GM19438 (cell line): ENCODE measurements at regions not wholly inside any gene's neighbourhood (a gene's known extent, or its start where the extent isn't known, plus 50 kb on each side); places are given as distances from the start of the nearest gene placed in this dataset.
"Not testable (repeated sequence)": the region's sequence is repeated elsewhere in the genome, so short reads cannot be mapped to it uniquely, and the experiment has no call there.

ENCODE experiments used
- ATAC-seq: cut with Tn5 transposase; IDR thresholded peaks from one replicate; pipeline ENCODE4 v1.9.1; 2021; ENCODE audit warnings: low read depth; ENCODE audit not compliant: unreplicated experiment

- no peak for ATAC-seq
These were observed 154.6 kb upstream of the ZNF267 start for GRCh38 chr16:31718998-31719397.

GRCh38 chr16:31727553-31727952 lies 146.1 kb upstream of the ZNF267 start:
- ATAC-seq, result no peak

DNA sequence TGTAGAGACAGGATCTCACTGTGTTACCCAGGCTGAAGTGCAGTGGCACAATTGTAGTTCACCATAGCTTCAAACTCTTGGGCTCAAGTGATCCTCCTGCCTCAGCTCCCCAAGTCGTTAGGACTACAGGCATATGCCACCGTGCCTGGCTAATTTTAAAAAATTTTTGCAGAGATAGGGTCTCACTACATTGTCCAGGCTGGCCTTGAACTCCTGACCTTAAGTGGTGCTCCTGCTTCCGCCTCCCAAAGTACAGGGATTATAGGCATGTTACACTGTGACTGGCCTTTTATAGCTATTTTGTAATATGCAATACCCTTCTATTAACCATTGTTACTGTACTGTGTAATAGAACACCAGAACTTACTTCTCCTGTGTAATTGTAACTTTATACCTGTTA lies 139.3 kb upstream of the ZNF267 start:
- ATAC-seq, result no peak

GRCh38 chr16:31745098-31745497 lies 128.5 kb upstream of the ZNF267 start:
- not testable (repeated sequence) for ATAC-seq

GRCh38 chr16:31745900-31746299 lies 127.7 kb upstream of the ZNF267 start:
- no peak for ATAC-seq

DNA sequence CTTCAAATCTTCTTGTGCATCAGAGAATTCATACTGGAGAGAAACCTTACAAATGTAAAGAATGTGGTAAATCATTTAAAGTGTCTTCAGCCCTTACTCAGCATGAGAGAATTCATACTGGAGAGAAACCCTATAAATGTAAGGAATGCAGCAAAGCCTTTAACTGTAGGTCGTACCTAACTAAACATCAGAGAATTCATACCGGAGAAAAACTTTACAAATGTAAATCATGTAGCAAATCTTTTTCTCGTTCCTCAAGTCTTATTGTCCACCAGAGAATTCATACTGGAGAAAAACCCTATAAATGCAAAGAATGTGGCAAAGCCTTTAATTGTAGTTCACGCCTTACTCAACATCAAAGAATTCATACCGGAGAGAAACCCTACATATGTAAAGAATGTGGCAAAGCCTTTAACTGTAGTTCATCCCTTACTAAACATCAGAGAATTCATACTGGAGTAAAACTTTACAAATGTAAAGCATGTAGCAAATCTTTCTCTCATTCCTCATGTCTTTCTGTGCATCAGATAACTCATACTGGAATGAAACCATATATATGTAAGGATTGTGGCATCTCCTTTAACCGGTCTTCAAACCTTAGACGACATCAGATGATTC lies 118.5 kb upstream of the ZNF267 start:
- ATAC-seq, result no peak

DNA sequence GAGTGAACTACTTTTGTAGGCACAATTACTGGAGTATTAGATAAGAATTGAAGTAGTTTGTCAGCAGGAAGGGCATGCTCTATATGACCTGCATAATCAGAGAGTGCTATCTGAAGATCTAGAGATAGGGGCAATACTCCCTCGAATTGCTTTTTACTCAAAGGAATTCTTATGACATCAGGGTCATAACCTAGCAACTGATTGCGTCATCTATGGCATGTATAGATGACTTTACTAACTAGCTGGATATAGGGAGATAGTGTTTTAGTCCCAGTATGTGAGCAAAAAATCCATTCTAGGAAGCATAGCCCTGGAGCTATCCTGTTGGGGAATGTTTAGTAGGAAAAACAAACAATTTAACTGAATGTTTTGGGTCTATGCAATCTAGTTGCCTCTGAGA lies 109.5 kb upstream of the ZNF267 start:
- ATAC-seq, result no peak

DNA sequence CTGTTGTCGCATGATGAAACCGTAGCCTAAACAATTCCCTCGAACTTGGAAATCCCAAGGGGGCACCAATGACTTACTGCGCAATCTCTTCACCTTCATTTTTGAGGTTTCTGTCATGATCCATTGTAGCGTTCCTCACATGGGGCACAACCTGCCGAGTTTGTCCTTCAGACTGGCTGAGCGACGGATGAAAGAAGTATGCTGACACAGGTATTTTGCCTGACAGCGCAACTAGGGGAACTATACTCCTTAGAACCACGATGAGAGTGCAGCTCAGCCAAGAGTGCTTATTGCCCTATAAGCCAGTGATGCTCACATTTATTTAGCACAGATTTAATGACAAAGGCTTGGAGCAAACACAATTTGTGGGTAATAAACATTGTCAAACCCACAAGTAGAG lies 106.3 kb upstream of the ZNF267 start:
- no peak for ATAC-seq

- ATAC-seq, result no peak
These were observed 93.3 kb upstream of the ZNF267 start for GRCh38 chr16:31780342-31780741.

DNA sequence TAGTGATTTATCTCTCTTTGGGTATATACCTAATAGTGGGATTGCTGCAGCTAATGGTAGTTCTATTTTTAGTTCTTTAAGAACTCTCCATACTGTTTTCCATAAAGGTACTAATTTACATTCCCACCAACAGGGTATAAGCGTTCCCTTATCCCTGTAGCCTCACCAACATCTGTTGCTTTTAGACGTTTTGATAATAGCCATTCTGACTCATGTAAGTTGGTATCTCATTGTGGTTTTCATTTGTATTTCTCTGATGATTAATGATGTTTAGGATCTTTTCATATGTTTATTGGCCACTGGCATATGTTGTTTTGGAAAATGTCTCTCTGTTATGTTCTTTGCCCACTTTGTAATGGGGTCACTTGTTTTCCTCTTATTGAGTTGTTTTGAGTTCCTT lies 88.5 kb upstream of the ZNF267 start:
- no peak for ATAC-seq

- no peak for ATAC-seq
These were observed 66.5 kb upstream of the ZNF267 start for GRCh38 chr16:31807086-31807485.

DNA sequence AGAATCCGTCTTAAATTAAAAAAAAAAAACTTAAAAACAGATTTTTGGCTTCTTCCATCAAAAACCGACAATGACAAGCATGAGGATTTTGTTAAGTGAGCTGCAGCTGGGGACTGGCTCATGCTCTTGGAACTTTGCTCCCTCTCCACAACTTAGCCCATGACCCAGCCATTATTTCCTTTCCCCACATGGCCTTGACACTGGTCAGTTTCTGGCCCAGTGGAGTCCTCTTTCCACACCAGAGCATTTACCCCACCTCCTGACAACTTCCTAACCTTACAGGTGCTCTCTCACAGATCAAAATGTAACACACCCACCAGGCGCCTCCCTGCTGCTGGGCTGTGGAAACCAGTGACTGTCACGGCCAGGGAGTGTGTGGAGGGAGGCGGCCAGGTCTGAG lies 62.7 kb upstream of the ZNF267 start:
- ATAC-seq, result no peak

DNA sequence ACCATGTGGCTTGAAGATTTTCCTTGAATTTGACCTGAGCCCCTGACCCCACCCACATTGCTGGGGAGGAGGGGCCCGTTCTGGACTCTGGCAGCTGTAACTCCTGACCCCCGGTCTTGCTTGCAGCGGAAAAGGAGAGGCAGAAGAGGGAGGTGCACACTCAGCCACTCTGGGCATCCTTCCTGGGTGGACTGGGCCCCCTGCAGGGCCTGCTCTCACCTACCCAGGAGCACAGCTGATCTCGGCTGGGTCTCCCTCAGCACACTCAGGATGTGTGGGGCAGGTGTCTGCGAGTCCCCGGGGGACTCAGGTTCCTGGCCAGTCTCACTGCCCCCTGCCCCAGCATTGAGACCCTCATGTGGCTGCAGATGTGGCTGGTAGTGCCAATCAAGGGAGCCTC lies 57.5 kb upstream of the ZNF267 start:
- ATAC-seq, result not testable (repeated sequence)

- no peak for ATAC-seq
These were observed 54.2 kb upstream of the ZNF267 start for GRCh38 chr16:31819386-31819785.

DNA sequence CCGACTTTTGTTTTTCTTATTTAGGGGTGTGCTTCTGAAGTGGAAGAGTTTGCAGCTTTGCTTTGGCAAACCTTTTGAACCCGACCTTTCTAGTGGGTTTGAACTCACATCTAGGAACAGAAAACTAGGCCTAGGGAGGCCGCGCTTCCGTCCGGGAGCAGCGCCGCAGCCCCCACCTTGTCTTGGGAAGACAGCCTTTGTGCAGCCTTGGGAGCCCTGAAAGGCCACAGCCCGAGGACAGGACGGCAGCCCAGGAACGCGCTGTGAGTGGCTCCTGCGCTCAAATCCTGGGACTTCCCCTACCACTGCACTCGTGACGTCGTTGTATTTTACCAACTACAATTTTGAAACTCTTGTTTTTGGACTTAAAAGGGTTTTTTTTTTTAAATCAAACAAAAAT lies 53.7 kb upstream of the ZNF267 start:
- no peak for ATAC-seq
